Lower leg skin (tissue), 3 donors: ENCODE measurements at regions not wholly inside any gene's neighbourhood (a gene's known extent, or its start where the extent isn't known, plus 50 kb on each side); places are given as distances from the start of the nearest gene placed in this dataset.

ENCODE experiments used
- POLR2A ChIP-seq, 2 donors: fragments of 450-650 bp; IDR thresholded peaks; one replicate each; pipeline ENCODE4 v1.6.1; 2016 to 2017; ENCODE audit warnings: antibody characterized with exemption in 2 of 2, mild to moderate bottlenecking in 1 of 2, moderate library complexity in 1 of 2
- TF ChIP-seq, protein P1 (sequence below), 3 donors: fragments of 450-650 bp; IDR thresholded peaks; one replicate each; pipeline ENCODE4 v1.5.1; 2016; ENCODE audit warnings: antibody characterized with exemption in 3 of 3, mild to moderate bottlenecking in 3 of 3, moderate library complexity in 2 of 3

DNA sequence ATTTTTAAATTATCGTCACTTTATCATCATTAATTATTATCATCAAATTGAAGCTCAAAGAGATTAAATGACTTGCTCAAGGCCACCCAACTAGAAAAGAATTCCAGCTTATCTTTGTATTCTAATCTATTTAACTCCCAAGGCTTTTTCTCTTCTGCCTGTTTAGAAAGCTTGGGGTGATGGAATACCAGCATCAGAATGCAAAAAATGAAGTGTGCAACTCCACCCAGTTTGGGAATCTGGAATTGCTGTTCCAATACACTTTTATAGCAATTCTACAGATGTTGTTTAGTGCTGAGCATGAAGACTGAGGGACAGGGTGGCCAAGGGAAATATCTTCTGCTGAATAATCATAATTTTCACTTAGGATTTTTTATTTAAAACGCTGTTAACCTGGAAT, 97.2 kb upstream of the FIBIN start:
- TF ChIP-seq, protein P1, sequence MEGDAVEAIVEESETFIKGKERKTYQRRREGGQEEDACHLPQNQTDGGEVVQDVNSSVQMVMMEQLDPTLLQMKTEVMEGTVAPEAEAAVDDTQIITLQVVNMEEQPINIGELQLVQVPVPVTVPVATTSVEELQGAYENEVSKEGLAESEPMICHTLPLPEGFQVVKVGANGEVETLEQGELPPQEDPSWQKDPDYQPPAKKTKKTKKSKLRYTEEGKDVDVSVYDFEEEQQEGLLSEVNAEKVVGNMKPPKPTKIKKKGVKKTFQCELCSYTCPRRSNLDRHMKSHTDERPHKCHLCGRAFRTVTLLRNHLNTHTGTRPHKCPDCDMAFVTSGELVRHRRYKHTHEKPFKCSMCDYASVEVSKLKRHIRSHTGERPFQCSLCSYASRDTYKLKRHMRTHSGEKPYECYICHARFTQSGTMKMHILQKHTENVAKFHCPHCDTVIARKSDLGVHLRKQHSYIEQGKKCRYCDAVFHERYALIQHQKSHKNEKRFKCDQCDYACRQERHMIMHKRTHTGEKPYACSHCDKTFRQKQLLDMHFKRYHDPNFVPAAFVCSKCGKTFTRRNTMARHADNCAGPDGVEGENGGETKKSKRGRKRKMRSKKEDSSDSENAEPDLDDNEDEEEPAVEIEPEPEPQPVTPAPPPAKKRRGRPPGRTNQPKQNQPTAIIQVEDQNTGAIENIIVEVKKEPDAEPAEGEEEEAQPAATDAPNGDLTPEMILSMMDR (IDR thresholded peaks at IDR 0.05): no peak
- no peak for TF ChIP-seq POLR2A (IDR thresholded peaks at IDR 0.05)
